Fibroblast of peridontal ligament (primary cell): ENCODE measurements at regions not wholly inside any gene's neighbourhood (a gene's known extent, or its start where the extent isn't known, plus 50 kb on each side); places are given as distances from the start of the nearest gene placed in this dataset.
A peak's percentile ranks its signal among the peaks of the same experiment; 100 is the strongest.
"Not testable (repeated sequence)": the region's sequence is repeated elsewhere in the genome, so short reads cannot be mapped to it uniquely, and the experiment has no call there.

Source experiments
- DNase-seq: peaks from one replicate; pipeline ENCODE4 v3.0.0-alpha.2; 2010; ENCODE audit errors: extremely low read depth

DNA sequence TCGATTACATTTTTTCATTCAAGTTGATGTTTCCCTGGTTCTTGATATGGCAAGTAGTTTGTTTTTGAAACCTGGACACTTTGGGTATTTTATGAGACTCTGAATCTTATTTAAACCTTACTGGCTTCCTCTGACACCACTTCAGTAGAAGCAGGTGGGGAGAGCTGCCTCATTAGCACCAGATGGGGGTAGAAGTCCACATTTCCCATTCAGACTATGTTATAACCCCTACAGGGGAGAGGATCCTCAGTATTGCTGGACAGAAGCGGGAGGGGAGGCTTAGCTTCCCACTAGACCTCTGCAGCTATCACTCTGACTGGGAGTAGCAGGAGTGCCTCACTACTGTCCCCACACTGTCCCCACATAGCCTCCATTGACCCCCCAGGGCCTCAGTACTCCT, 145.3 kb upstream of the SLC35G4 start:
- no peak for DNase-seq

DNA sequence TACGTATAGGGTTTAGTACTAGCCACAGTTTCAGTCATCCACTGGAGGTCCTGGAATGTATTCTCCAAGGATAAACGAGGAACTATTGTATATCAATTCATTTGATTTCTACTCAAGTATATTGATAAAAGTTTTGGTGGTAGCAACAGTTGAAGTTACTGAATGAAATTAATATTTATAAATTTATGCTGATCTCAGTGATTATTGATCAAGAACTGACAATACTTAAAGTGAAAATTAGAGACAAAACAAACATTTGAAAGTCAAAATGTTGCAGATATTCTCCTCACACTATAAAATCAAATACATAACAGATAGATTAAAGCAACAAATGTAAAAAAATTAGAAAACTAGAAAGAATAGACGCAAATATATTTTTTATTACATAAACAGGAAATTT, 150.9 kb upstream of the SLC35G4 start:
- no peak for DNase-seq

- not testable (repeated sequence) for DNase-seq
Observed at GRCh38 chr18:11457853-11458252, 151.5 kb upstream of the SLC35G4 start.

DNA sequence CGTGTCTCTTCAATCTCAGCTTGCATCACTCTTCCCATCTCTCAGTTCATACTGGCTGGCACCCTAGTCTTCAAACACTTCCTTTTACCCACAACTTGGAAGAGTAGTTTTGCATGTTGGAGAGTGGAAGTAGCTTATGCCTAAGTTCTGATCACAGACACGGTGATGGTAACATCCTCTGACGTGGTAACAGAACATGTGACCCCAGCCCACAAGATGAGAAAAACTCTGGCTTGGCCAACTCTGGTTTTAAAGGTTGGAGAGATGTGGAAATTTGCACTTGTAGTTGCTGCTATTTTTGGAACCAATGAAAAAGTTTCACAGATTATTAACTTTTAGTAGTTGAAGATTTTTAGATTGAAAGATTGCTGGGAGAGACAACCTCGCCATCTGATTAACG, 155.4 kb upstream of the SLC35G4 start:
- DNase-seq: no peak

GRCh38 chr18:11444169-11444568, 165.2 kb upstream of the SLC35G4 start:
- not testable (repeated sequence) for DNase-seq

- DNase-seq: peak; percentile 17
Observed at GRCh38 chr18:11437046-11437445, 172.3 kb upstream of the SLC35G4 start.

DNA sequence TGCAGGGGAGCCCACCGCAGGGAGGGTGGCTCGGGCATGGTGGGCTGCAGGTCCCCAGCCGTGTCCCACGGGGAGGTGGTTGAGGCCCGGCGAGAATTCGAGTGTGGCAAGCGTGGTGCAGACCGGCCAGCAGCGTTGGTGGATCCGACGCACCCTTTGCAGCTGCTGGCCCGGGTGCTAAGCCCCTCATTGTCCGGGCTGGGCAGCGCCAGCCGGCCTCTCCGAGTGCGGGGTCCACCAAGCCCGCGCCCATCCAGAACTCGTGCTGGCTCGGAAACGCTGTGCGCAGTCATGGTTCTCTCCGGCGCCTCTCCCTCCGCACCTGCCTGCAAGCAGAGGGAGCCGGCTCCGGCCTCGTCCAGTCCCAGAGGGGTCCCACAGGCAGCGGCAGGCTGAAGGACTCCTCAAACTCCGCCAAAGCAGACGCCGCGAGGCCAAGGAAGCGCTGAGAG, 177.0 kb upstream of the SLC35G4 start:
- no peak for DNase-seq

- no peak for DNase-seq
Observed at GRCh38 chr18:11429876-11430275, 179.5 kb upstream of the SLC35G4 start.

GRCh38 chr18:11425211-11425610, 184.2 kb upstream of the SLC35G4 start:
- no peak for DNase-seq

DNA sequence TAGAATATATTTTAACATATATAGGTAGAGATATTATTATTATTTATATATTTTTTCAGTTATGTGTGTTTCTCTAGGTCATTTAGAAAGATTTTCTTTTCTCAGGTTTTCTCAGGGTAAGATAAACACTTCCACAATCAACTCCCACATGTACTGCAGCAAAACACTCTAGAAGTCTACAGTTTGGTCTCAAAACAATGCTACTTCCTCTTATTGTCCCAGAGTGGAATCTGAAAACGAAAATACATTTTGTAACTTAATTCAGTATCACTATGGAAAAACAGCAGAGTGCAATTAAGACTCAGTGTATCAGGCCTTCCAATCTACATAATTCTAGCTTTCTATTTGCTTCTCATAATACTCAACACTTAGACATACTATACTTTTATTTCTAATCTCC, 190.1 kb upstream of the SLC35G4 start:
- DNase-seq: no peak

- peak; percentile 56 for DNase-seq
Observed at GRCh38 chr18:11412811-11413210, 196.6 kb upstream of the SLC35G4 start.

DNA sequence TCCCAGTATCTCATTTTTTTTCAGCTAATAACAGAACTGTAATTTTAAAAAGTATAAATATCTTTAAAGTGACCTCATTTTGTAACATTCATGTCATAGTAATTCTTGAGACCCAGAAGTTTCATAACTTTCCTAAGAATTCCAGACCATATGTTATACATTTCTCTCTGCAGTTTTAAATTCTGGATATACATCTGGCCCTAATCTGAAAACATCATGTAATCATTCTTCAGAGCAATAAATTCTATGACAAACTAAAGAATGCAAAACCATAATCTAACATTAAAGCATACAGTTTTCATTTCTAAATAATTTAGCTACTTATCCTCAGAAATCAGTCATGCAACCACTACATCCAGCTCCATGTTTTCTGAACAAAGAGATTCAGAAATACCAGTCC, 198.3 kb upstream of the SLC35G4 start:
- DNase-seq: peak; percentile 88

- no peak for DNase-seq
Observed at GRCh38 chr18:11408555-11409065, 200.8 kb upstream of the SLC35G4 start.

DNA sequence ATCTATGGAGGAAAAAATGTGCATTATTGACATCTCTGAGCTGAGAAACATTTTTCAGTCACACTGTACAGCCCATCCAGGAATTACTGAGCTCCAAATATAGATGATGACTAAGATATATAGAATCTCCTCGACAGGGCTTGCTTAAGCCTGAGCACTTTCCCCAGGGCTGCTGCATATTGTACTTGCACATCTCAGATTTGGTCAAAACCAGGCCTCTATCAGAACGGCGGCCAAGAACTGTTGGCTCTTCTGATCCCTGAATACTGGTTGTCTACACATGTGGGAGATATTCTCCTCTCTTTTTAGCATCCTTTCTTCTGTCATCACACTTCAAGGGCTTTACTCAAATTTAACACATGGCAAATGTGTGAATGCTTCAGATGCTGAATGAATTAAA, 201.5 kb upstream of the SLC35G4 start:
- DNase-seq: peak; percentile 73

GRCh38 chr18:11405804-11406203, 203.6 kb upstream of the SLC35G4 start:
- no peak for DNase-seq

- DNase-seq: no peak
Observed at GRCh38 chr18:11400703-11401102, 208.7 kb upstream of the SLC35G4 start.

DNA sequence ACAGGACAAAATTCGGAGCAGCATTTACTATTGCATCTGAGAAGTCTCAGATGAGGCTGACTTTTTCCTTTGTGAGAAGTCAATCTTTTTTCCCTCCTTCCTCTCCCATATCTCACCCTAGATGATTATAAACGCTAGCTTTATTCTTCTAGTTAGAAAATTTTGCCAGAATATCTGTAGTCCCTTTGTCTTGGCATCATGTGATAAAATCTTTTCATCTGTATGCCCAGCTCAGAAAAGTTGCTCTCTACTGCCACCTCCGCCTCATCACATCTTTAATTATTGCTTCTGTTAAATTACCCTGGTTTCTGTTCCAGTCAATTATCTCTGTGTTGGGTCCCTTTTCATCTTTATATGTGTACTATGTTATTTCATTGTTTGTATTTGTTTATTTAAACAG, 210.8 kb upstream of the SLC35G4 start:
- DNase-seq: no peak

GRCh38 chr18:11392980-11393885, 216.2 kb upstream of the SLC35G4 start:
- no peak for DNase-seq

- no peak for DNase-seq
Observed at GRCh38 chr18:11392292-11392691, 217.1 kb upstream of the SLC35G4 start.

GRCh38 chr18:11391661-11392060, 217.7 kb upstream of the SLC35G4 start:
- peak; percentile 51 for DNase-seq

DNA sequence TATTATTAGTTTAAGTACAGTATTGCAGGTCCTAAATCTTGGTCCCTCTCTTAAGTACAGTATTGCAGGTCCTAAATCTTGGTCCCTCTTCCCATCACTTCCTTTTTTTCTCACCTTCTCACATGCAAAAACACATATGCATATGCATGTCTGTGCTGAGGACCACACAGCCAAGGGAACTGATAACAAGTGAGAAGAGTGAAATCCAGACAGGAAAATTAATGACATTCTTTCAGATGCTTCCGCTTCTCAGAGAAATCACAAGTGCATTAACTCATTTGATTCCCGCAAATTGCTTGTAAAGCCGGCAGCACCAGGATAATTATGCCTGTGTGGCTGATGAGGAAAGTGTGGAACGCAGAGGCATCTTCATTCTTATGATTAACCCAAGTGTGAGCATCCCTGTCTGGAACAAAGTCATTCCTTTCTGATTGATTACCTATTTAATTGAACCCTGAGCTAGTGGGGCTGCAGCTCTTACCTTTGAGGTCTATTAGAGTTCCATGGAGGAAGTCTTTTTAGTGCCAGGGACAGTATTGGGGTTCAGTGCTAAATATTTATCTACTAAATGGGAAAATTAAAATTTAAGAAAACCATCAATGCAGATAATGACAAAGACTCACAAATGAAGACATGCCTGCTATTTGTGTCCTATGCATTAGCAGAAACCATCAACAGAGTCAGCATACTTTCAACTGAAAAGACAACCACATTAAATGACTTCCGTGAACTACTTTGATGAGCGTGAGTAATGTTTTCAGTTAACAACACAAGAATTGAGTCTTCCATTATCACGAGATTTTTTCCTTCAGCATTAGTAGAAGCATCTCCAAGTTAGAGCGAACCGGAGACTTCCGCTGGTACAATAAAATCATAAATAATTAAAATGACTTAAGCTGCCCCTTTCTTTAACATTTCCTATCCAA, 220.4 kb upstream of the SLC35G4 start:
- no peak for DNase-seq

DNA sequence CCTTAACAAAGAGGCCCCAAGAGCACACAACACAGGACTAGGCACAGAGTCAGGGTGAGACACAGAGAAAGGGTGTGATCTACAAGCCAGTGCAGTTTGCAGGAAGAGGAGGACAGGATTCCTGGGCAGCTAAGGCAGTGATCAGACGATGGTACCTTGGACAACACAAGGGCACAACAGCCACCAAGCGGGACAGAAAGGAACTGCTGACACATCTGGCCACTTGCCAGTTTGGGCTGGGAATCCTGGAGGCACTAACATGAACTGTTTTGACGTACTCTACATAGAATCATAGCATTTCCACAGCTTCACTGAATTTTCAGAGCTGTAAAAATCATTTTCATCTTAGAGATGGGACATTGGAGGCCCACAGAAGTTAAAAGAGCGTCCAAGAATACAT, 221.5 kb upstream of the SLC35G4 start:
- peak; percentile 41 for DNase-seq
